Thyroid gland (tissue), 4 donors: ENCODE measurements at regions not wholly inside any gene's neighbourhood (a gene's known extent, or its start where the extent isn't known, plus 50 kb on each side); places are given as distances from the start of the nearest gene placed in this dataset.

Experiments
- CTCF ChIP-seq, 6 experiments: fragments of 200-600 bp in 3 of 6; fragments of 450-650 bp in 3 of 6; sonication (generic) in 3 of 6; IDR thresholded peaks; one replicate each; pipeline ENCODE4 v1.5.1; 2016 to 2019; ENCODE audit warnings: antibody characterized with exemption in 6 of 6, mild to moderate bottlenecking in 2 of 6, inconsistent platforms in 1 of 6, moderate library complexity in 1 of 6
- POLR2A ChIP-seq, 2 donors: fragments of 450-650 bp; IDR thresholded peaks; one replicate each; pipeline ENCODE4 v1.6.1; 2017; ENCODE audit warnings: antibody characterized with exemption in 2 of 2, mild to moderate bottlenecking in 2 of 2, moderate library complexity in 1 of 2

- no peak for TF ChIP-seq CTCF (IDR thresholded peaks at IDR 0.05)
- no peak for TF ChIP-seq POLR2A (IDR thresholded peaks at IDR 0.05)
Measured at GRCh38 chr5:25006237-25006636, 361.5 kb upstream of the CDH10 start.
